Mesothelial cell of epicardium (in vitro differentiated cells): ENCODE measurements at regions not wholly inside any gene's neighbourhood (a gene's known extent, or its start where the extent isn't known, plus 50 kb on each side); places are given as distances from the start of the nearest gene placed in this dataset.

Source experiments
- DNase-seq, 2 experiments: peaks; one replicate each; pipeline ENCODE4 v3.0.0; 2021; ENCODE audit warnings: low spot score in 2 of 2; ENCODE audit not compliant: unreplicated experiment in 2 of 2
- H3K27ac Mint-ChIP-seq: 2 replicates; pipeline ENCODE4 v1.8.0; 2021; ENCODE audit warnings: mixed read lengths
- H3K27me3 Mint-ChIP-seq: 2 replicates; pipeline ENCODE4 v1.8.0; 2021; ENCODE audit warnings: low read depth, mixed read lengths
- H3K36me3 Mint-ChIP-seq: 2 replicates; pipeline ENCODE4 v1.8.0; 2021; ENCODE audit warnings: mixed read lengths
- H3K4me1 Mint-ChIP-seq: 2 replicates; pipeline ENCODE4 v1.8.0; 2021; ENCODE audit warnings: mixed read lengths
- H3K4me3 Mint-ChIP-seq: 2 replicates; pipeline ENCODE4 v1.8.0; 2021; ENCODE audit warnings: mild to moderate bottlenecking, moderate library complexity, mixed read lengths
- H3K9me3 Mint-ChIP-seq: 2 replicates; pipeline ENCODE4 v1.8.0; 2021; ENCODE audit warnings: mixed read lengths
- CTCF ChIP-seq: fragments of 200-600 bp; sonication (generic); IDR thresholded peaks from one replicate; pipeline ENCODE4 v1.5.0; 2021; ENCODE audit warnings: antibody characterized with exemption; ENCODE audit not compliant: unreplicated experiment

DNA sequence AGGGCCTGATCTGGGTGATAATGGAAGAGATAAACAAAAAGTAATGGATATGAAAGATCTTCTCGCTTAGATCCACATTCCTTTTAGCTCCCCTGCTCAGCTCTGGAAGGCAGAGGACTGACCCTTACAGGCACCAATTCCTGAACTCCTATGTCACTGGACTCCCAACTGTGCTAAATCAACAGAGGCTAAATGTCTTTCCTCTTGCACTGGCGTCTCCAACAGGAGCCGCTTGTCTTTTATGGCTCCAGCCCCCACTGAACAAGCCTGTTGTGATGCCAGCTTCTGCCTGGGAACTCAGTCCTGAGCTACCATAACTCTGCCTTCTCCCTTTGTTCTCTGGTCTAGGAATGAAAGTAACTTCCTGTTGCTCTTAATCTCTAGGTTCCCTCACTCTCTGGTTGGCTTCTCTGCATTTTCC, 142.1 kb upstream of the COL11A1 start:
- Mint-ChIP-seq H3K36me3 (peaks cover 2% of the 10 kb centered on the region), H3K4me1 (peaks cover 36% of the 10 kb centered on the region), H3K4me3 (no peak overlapping the region), H3K9me3 (peaks cover 7% of the 10 kb centered on the region), H3K27me3 (no peaks in the 10 kb centered on the region), H3K27ac (peak overlapping the region; percentile 72)
- no peak for TF ChIP-seq CTCF
- no peak for DNase-seq

DNA sequence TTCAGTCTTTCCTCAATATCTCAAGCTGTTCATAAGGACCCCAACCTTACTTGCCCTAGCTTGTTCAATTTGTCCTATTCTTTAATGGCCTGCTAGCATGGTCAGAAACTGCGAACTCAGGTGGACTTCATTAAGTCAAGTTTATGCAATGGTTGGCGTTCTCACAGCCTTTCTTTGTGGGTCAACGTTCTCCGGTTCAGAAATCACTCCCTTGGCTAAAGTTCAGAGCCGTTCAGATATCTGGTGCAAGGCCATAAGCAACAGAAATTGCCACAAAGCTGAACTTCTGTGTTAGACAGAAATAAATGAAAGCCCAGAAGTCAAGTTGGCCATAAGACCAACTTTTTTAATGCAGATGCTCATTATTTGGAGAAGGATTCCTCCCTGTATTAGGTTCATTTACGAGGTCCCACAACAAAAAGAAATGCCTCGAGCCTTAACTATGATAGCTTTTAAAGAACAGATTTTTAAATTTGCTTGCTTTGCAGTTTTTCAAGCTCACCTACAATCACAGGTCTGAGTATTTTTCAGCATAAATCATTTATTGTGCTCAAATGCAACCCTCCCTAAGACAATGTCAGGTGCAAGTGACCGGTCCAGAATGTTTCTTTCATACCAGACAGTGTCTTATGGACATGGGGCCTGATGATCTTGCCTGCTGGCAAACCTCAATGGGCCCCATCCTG, 140.2 kb upstream of the COL11A1 start:
- H3K4me3 Mint-ChIP-seq = no peak overlapping the region
- no peak for TF ChIP-seq CTCF
- peaks cover 23% of the 10 kb centered on the region for H3K4me1 Mint-ChIP-seq
- DNase-seq = no peak
- no peak overlapping the region for H3K27ac Mint-ChIP-seq
- H3K27me3 Mint-ChIP-seq = no peaks in the 10 kb centered on the region
- peaks cover 2% of the 10 kb centered on the region for H3K36me3 Mint-ChIP-seq
- H3K9me3 Mint-ChIP-seq = peaks cover 7% of the 10 kb centered on the region

- no peak overlapping the region for H3K27ac Mint-ChIP-seq
- no peaks in the 10 kb centered on the region for H3K27me3 Mint-ChIP-seq
- H3K4me1 Mint-ChIP-seq = peaks cover 18% of the 10 kb centered on the region
- TF ChIP-seq CTCF = no peak
- DNase-seq = no peak
- no peak overlapping the region for H3K4me3 Mint-ChIP-seq
- H3K9me3 Mint-ChIP-seq = peaks cover 7% of the 10 kb centered on the region
- peaks cover 2% of the 10 kb centered on the region for H3K36me3 Mint-ChIP-seq
Measured at GRCh38 chr1:103247517-103247916, 139.2 kb upstream of the COL11A1 start.

GRCh38 chr1:103243481-103243880, 135.2 kb upstream of the COL11A1 start:
- no peak for TF ChIP-seq CTCF
- Mint-ChIP-seq H3K27me3 (no peaks in the 10 kb centered on the region), H3K4me3 (no peak overlapping the region), H3K36me3 (no peaks in the 10 kb centered on the region), H3K27ac (no peak overlapping the region), H3K4me1 (peaks cover 5% of the 10 kb centered on the region), H3K9me3 (peaks cover 2% of the 10 kb centered on the region)
- DNase-seq = no peak

DNA sequence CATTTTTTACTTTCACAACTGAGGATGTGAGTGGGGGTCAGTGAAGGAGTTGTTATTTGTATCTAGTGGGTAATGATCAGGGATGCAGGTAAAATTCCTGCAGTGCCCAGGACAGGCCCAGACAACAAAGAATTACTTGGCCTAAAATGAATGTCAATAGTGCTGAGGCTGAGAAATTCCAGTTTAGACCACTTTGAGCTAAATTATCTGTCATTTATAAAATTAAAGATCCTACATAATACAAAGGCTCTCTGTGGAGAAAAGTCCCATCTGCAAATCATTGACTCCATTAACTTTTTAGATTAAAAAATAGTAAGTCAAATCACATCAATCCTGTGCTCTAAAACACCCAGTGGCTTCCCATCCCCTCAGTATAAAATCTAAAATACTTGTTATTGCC, 130.7 kb upstream of the COL11A1 start:
- TF ChIP-seq CTCF = no peak
- Mint-ChIP-seq H3K9me3 (peaks cover 15% of the 10 kb centered on the region), H3K36me3 (no peaks in the 10 kb centered on the region), H3K27me3 (no peaks in the 10 kb centered on the region), H3K27ac (no peak overlapping the region), H3K4me3 (no peak overlapping the region), H3K4me1 (no peaks in the 10 kb centered on the region)
- DNase-seq = no peak

- no peak for DNase-seq
- H3K4me3 Mint-ChIP-seq = no peak overlapping the region
Measured at GRCh38 chr1:103230061-103230460, 121.7 kb upstream of the COL11A1 start.

More at GRCh38 chr1:103230061-103230460, 121.7 kb upstream of the COL11A1 start:
- TF ChIP-seq CTCF = no peak
- no peak overlapping the region for H3K27ac Mint-ChIP-seq
- H3K4me1 Mint-ChIP-seq = peaks cover 7% of the 10 kb centered on the region
- H3K27me3 Mint-ChIP-seq = no peaks in the 10 kb centered on the region
- no peaks in the 10 kb centered on the region for H3K9me3 Mint-ChIP-seq
- H3K36me3 Mint-ChIP-seq = no peaks in the 10 kb centered on the region
